SIG-M5 treated with dmso at 0.1 percent for 504 hours (cell line): ENCODE measurements at regions not wholly inside any gene's neighbourhood (a gene's known extent, or its start where the extent isn't known, plus 50 kb on each side); places are given as distances from the start of the nearest gene placed in this dataset.
A peak's percentile ranks its signal among the peaks of the same experiment; 100 is the strongest.

ENCODE experiments used
- DNase-seq: peaks from one replicate; lab custom pipeline; 2025; ENCODE audit not compliant: unreplicated experiment; lab: John Stamatoyannopoulos, UW

DNA sequence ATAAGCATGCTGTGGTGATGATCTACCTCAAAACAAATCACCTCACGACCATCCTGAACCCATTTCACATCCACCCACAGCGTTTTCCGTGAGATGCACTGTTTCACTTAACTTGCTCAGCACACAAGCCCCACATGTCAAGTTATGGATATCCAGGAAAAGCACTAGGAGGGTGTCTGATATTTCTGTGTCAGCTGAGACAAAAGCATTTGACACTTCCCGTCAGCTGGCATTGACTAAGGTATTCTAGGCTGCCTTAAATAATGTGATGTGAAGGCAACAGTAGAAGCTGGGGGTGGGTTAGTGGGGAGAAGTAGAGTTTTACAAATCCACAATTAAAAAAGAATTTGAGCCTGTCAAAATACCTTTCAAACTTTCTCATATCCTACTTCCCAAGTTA is 68.7 kb upstream of the MDFIC start:
- DNase-seq: no peak

- DNase-seq: no peak
Observed at GRCh38 chr7:114854369-114854768, 67.5 kb upstream of the MDFIC start.

DNA sequence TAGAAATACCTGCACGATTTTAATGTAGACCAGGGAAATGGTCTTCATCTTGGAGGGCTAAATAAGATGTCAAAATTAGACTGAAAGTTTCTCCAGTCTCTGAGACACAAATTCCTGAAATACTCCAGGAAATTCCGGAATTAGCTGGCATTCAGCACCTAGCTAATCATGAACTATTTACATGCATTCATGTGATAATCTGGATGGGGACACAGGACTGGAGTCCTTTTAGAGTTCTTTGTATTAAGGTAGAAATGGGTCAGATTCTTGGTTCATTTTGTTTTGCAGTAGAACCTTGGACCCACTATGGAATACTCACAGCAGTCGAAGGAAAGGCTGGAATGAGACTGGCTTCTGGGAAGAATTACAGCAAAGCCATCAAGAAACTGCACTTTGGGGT is 65.3 kb upstream of the MDFIC start:
- DNase-seq: no peak

GRCh38 chr7:114857605-114858004 is 64.3 kb upstream of the MDFIC start:
- peak; percentile 17 for DNase-seq

DNA sequence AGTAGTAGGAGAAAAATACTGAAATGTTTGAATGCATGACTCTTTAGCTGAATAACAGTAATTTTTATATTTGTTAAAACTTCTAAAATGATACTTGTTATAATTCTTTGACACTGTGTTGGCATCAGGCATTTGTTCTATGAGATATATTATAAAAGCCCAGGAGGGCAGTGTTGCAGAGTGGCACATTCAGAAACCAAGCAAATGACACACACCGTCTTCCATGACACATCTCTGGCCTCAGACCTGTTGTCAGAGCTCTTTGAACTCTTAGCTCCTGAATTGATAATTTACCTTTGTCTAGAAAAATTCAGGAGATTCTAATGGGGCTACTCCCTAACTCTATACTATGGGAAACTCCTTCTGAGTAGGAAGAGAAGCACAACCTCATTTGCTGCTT is 62.4 kb upstream of the MDFIC start:
- no peak for DNase-seq

DNA sequence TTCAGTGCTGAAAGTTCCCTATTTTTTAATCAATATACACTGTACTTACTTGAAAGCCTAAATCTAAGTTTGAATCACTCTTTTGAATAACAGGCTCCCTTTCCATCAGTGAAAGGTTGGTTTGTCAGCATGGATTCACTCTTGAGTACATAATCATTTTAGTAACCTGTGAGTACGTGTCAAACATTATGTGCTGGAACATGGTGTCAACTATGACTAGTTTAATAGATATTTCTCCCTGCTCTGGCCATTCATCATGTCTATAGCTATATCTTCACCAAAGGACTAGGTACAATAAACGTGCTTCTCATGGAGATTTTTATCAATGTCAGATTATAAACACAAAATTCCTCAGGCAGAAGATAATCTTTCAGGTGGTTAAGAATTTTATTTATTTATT is 61.7 kb upstream of the MDFIC start:
- no peak for DNase-seq

DNA sequence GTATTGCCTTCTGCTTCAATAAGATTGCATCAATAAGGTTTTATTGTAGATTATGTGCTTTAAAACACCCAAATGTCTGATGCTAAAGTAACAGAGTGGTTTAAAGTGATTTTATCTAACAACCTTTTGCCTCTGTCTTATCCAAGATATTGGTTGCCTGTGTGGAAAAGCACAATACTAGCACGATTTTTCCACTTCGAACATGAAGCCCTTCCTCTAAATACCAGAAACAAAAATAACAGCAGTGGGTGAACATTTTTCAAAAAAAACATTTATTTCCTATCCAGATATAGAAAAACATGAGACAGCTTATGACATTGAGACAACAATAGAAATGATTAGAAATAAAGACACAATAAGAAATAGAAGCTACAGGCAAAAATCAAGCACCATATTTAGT is 59.5 kb upstream of the MDFIC start:
- DNase-seq: no peak

DNA sequence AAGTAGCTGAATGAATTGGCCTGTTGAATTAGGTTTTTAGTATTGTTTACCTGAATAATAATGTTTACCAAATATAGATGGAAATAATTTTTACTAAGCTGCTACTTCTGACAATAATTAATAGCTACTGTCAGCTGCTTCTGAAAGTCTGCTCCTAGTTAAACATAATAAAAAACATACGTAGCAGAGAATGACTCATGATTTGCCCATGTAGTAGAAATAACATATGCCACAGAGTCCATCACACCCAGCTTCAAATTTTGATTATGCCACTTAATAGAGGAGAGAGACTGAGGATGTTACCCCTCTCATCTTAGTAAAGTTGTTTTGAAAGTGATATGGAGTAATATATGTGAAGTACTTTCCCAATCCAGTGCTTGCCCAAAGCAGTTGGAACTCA is 57.6 kb upstream of the MDFIC start:
- no peak for DNase-seq

GRCh38 chr7:114865564-114865963 is 56.3 kb upstream of the MDFIC start:
- DNase-seq: peak; percentile 16
